SK-N-SH (cell line): ENCODE measurements at regions not wholly inside any gene's neighbourhood (a gene's known extent, or its start where the extent isn't known, plus 50 kb on each side); places are given as distances from the start of the nearest gene placed in this dataset.
"Not testable (repeated sequence)": the region's sequence is repeated elsewhere in the genome, so short reads cannot be mapped to it uniquely, and the experiment has no call there.

Source experiments
- CTCF ChIA-PET: fragments of 300-600, 350-600 bp; formaldehyde crosslinking; extraction: SDS; loops from one replicate; lab custom pipeline; 2021; lab: Yijun Ruan, JAX
- POLR2A ChIA-PET: fragments of 350-600 bp; sonication (Branson Sonifier 250); formaldehyde crosslinking; extraction: SDS; loops from one replicate; lab custom pipeline; 2020; ENCODE audit warnings: antibody characterized with exemption, inconsistent platforms; lab: Yijun Ruan, JAX
- DNase-seq: peaks from one replicate; pipeline ENCODE4 v3.0.0; 2012
- H2AFZ ChIP-seq: fragments of 200-600 bp; sonication (generic); 2 replicates; pipeline ENCODE4 v1.8.1; 2016; ENCODE audit warnings: antibody characterized with exemption, mild to moderate bottlenecking, low read depth
- H3F3A ChIP-seq: fragments of 200-600 bp; sonication (generic); replicated peaks from 2 replicates; pipeline ENCODE3; 2016; ENCODE audit warnings: antibody characterized with exemption, mild to moderate bottlenecking; ENCODE audit not compliant: insufficient read depth
- H3K27ac ChIP-seq, 2 experiments: fragments of 200-500 bp in 1 of 2; fragments of 200-600 bp in 1 of 2; sonication (Bioruptor generic) in 1 of 2; sonication (generic), shearing (Covaris generic) in 1 of 2; 2 replicates each; pipeline versions ENCODE4 v1.5.1 to v1.6.1; 2014 to 2016; ENCODE audit warnings: low read depth in 2 of 2, inconsistent platforms in 1 of 2, low read length in 1 of 2, mild to moderate bottlenecking in 1 of 2, mixed read lengths in 1 of 2
- H3K27me3 ChIP-seq: fragments of 200-600 bp; sonication (generic), shearing (Covaris generic); 2 replicates; pipeline ENCODE4 v1.6.1; 2016; ENCODE audit warnings: mixed run types; ENCODE audit not compliant: insufficient read depth
- H3K36me3 ChIP-seq, 2 experiments: fragments of 200-500 bp in 1 of 2; fragments of 200-600 bp in 1 of 2; sonication (Bioruptor generic) in 1 of 2; sonication (generic) in 1 of 2; replicated peaks in 1 of 2; 2 replicates each; pipeline versions ENCODE3 to v1.5.1; 2014 to 2016; ENCODE audit warnings: low read length in 1 of 2, mild to moderate bottlenecking in 1 of 2; ENCODE audit not compliant: insufficient read depth in 2 of 2, control insufficient read depth in 1 of 2
- H3K4me1 ChIP-seq, 2 experiments: fragments of 200-500 bp in 1 of 2; fragments of 200-600 bp in 1 of 2; sonication (Bioruptor generic) in 1 of 2; sonication (generic), shearing (Covaris generic) in 1 of 2; 2 replicates each; pipeline versions ENCODE4 v1.5.1 to v1.6.1; 2014 to 2016; ENCODE audit warnings: low read depth in 1 of 2, low read length in 1 of 2, mixed run types in 1 of 2; ENCODE audit not compliant: insufficient read depth in 2 of 2, control insufficient read depth in 1 of 2
- H3K4me2 ChIP-seq: fragments of 200-600 bp; sonication (generic), shearing (Covaris generic); 2 replicates; pipeline ENCODE4 v1.6.1; 2017; ENCODE audit warnings: mixed run types
- H3K4me3 ChIP-seq, 2 experiments: fragments of 200-500 bp in 1 of 2; fragments of 200-600 bp in 1 of 2; sonication (Bioruptor generic) in 1 of 2; sonication (generic), shearing (Covaris generic) in 1 of 2; 2 replicates each; pipeline versions ENCODE4 v1.5.1 to v1.8.1; 2014 to 2016; ENCODE audit warnings: low read depth in 2 of 2, inconsistent platforms in 1 of 2, low read length in 1 of 2, mild to moderate bottlenecking in 1 of 2, mixed read lengths in 1 of 2, moderate library complexity in 1 of 2
- H3K79me2 ChIP-seq: fragments of 200-600 bp; sonication (generic); 2 replicates; pipeline ENCODE4 v1.8.1; 2017; ENCODE audit warnings: mild to moderate bottlenecking; ENCODE audit not compliant: insufficient read depth
- H3K9ac ChIP-seq: fragments of 200-600 bp; sonication (generic); 2 replicates; pipeline ENCODE4 v1.6.1; 2017; ENCODE audit warnings: mixed run types
- H3K9me2 ChIP-seq: fragments of 200-600 bp; sonication (generic); 2 replicates; pipeline ENCODE4 v1.6.1; 2017; ENCODE audit warnings: mixed run types
- H3K9me3 ChIP-seq: fragments of 200-600 bp; sonication (generic); 2 replicates; pipeline ENCODE4 v1.6.1; 2017; ENCODE audit warnings: mixed run types, mild to moderate bottlenecking, moderate library complexity
- H4K20me1 ChIP-seq: fragments of 200-600 bp; sonication (generic); 2 replicates; pipeline ENCODE4 v1.6.1; 2017; ENCODE audit warnings: mild to moderate bottlenecking, mixed run types; ENCODE audit not compliant: insufficient read depth
- EP300 ChIP-seq, 2 experiments: IDR thresholded peaks; 2 replicates each; pipeline versions ENCODE4 v1.4.0 to v1.6.1; 2012; ENCODE audit warnings: borderline replicate concordance in 1 of 2, low read depth in 1 of 2, low read length in 1 of 2
- FOSL2 ChIP-seq: IDR thresholded peaks from 2 replicates; pipeline ENCODE4 v1.4.0; 2012; ENCODE audit warnings: low read depth, mild to moderate bottlenecking, moderate library complexity, borderline replicate concordance
- GABPA ChIP-seq: IDR thresholded peaks from 2 replicates; pipeline ENCODE4 v1.4.0; 2012; ENCODE audit warnings: low read depth, mild to moderate bottlenecking
- MAX ChIP-seq: IDR thresholded peaks from 2 replicates; pipeline ENCODE4 v1.4.0; 2012; ENCODE audit warnings: low read depth
- MXI1 ChIP-seq: IDR thresholded peaks from 2 replicates; pipeline ENCODE4 v1.6.1; 2012; ENCODE audit warnings: mild to moderate bottlenecking, low read depth, low read length, improper control_type of control experiment
- NFIC ChIP-seq: IDR thresholded peaks from 2 replicates; pipeline ENCODE4 v1.4.0; 2012; ENCODE audit warnings: borderline replicate concordance
- POLR2AphosphoS5 ChIP-seq: IDR thresholded peaks from 2 replicates; pipeline ENCODE4 v1.6.1; 2012; ENCODE audit warnings: low read depth, low read length
- RCOR1 ChIP-seq: fragments of 150-350 bp; IDR thresholded peaks from 2 replicates; pipeline ENCODE4 v1.6.1; 2017; ENCODE audit warnings: antibody characterized with exemption, low read length
- RFX5 ChIP-seq: IDR thresholded peaks from 2 replicates; pipeline ENCODE4 v1.6.1; 2012; ENCODE audit warnings: mild to moderate bottlenecking, improper control_type of control experiment, low read length
- RXRA ChIP-seq: IDR thresholded peaks from 2 replicates; pipeline ENCODE4 v1.4.0; 2012; ENCODE audit warnings: low read depth, mild to moderate bottlenecking, borderline replicate concordance
- YY1 ChIP-seq: IDR thresholded peaks from 2 replicates; pipeline ENCODE4 v1.4.0; 2012; ENCODE audit warnings: low read depth, mild to moderate bottlenecking
- WGBS: methylation state at CpG from one replicate; pipeline ENCODE4 v1.1.6; 2017; ENCODE audit warnings: low lambda C conversion rate; 5-methylcytosine and 5-hydroxymethylcytosine counted together
- TF ChIP-seq, protein P1 (sequence below): fragments of 200-600 bp; sonication (generic); IDR thresholded peaks from 2 replicates; pipeline ENCODE4 v1.6.1; 2017; ENCODE audit warnings: antibody characterized with exemption, mild to moderate bottlenecking, moderate library complexity
- TF ChIP-seq, protein P2 (sequence below): fragments of 150-350 bp; IDR thresholded peaks from 2 replicates; pipeline ENCODE4 v1.6.1; 2016; ENCODE audit warnings: mild to moderate bottlenecking, low read depth, low read length

DNA sequence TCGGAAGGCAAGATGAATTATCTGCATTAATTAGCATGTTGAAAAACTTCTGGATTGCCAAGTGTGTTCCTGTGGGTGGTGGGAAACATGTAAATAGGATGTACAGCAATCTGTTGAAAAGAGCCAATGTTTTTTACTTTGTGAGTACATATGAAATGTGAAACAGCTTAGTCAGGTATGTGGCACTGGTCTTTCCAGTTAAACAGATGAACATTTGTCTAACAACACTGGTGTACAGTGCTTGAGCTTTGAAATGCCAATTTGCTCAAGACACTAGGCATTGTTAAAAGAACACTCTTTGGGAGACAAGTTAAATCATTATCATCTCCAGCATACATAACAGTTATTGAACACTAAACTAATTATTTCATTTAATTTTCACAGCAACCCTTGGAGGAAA lies 107.3 kb upstream of the SLC24A2 start (continued):
- TF ChIP-seq, protein P1, sequence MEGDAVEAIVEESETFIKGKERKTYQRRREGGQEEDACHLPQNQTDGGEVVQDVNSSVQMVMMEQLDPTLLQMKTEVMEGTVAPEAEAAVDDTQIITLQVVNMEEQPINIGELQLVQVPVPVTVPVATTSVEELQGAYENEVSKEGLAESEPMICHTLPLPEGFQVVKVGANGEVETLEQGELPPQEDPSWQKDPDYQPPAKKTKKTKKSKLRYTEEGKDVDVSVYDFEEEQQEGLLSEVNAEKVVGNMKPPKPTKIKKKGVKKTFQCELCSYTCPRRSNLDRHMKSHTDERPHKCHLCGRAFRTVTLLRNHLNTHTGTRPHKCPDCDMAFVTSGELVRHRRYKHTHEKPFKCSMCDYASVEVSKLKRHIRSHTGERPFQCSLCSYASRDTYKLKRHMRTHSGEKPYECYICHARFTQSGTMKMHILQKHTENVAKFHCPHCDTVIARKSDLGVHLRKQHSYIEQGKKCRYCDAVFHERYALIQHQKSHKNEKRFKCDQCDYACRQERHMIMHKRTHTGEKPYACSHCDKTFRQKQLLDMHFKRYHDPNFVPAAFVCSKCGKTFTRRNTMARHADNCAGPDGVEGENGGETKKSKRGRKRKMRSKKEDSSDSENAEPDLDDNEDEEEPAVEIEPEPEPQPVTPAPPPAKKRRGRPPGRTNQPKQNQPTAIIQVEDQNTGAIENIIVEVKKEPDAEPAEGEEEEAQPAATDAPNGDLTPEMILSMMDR: no peak
- TF ChIP-seq MXI1 (no peak), YY1 (no peak)
- TF ChIP-seq, protein P2, sequence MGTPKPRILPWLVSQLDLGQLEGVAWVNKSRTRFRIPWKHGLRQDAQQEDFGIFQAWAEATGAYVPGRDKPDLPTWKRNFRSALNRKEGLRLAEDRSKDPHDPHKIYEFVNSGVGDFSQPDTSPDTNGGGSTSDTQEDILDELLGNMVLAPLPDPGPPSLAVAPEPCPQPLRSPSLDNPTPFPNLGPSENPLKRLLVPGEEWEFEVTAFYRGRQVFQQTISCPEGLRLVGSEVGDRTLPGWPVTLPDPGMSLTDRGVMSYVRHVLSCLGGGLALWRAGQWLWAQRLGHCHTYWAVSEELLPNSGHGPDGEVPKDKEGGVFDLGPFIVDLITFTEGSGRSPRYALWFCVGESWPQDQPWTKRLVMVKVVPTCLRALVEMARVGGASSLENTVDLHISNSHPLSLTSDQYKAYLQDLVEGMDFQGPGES: no peak

DNA sequence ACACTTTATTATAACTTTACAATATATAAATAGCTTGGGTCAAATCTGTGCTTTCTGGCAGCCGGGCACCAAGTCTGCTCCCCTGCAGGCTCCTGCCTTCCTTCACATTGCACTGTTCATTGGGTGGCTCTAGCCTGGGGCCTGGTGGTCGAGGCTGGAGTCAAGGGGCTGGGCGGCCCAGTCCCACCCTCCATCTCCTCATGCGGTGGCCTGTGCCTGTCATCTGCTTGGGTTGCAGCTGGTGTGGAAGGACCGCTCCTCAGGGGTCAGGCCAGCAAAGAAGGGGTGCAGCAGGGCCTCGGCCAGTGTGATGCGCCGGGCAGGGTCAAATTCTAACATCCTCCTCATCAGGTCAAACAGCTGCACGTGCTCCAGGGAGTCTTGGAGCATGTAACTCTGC lies 106.7 kb upstream of the SLC24A2 start:
- H3F3A ChIP-seq, H3K9me2 ChIP-seq, H3K4me3 ChIP-seq, H3K4me1 ChIP-seq, POLR2A ChIA-PET, H3K27me3 ChIP-seq, H3K9me3 ChIP-seq, H3K27ac ChIP-seq, H2AFZ ChIP-seq, H3K4me2 ChIP-seq, H3K36me3 ChIP-seq, H4K20me1 ChIP-seq, DNase-seq, H3K9ac ChIP-seq, H3K79me2 ChIP-seq: not testable (repeated sequence)
- CTCF ChIA-PET: interaction anchor here (0.6 to 1.2 kb wide), 2 partner anchors 18 to 1215 kb away, joined by 3 read pairs; no protein-coding TSS in a partner anchor
- 32% methylated on average over 4 of the region's 9 CpGs for WGBS

DNA sequence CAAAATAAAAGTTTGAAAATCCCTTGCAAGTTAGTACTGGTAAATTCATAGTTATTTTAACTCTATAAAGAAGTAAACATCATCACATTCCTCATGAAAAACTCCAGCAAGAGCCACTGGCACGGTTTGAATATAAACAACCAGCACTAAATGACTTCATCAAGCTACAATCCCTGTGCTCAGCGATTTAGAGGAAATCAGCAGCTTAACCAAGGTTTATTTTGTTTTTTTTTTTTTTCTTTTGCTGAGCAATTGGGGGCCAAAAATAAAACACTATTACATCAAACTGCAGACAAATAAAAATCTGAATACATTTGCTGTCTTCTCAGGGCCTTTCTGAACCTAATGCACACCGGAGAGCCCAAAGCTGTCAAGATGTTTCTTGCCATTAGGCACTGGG lies 106.2 kb upstream of the SLC24A2 start:
- no peak overlapping the region for H2AFZ ChIP-seq
- no peak overlapping the region for H3K27ac ChIP-seq
- H3K4me1 ChIP-seq: no peaks in the 10 kb centered on the region
- H3K9ac ChIP-seq: no peak overlapping the region
- H3F3A ChIP-seq: no peaks in the 10 kb centered on the region
- no peak for DNase-seq
- H3K36me3 ChIP-seq: no peaks in the 10 kb centered on the region
- no peak overlapping the region for H3K4me3 ChIP-seq
- H3K9me2 ChIP-seq: no peaks in the 10 kb centered on the region
- H3K4me2 ChIP-seq: no peak overlapping the region
- H3K9me3 ChIP-seq: no peaks in the 10 kb centered on the region
- CTCF ChIA-PET: interaction anchor here (0.6 kb wide), 1 partner anchor 19 kb away, joined by 3 read pairs; no protein-coding TSS in a partner anchor
- POLR2A ChIA-PET: no interaction called here
- H3K27me3 ChIP-seq: no peaks in the 10 kb centered on the region
- H3K79me2 ChIP-seq: no peaks in the 10 kb centered on the region
- no peaks in the 10 kb centered on the region for H4K20me1 ChIP-seq
- no peak for TF ChIP-seq EP300 (IDR thresholded peaks at IDR 0.05; ENCODE audit: borderline replicate concordance in 1 of 2, low read depth in 1 of 2, low read length in 1 of 2)
- 22% methylated on average over 3 of the region's 3 CpGs for WGBS

DNA sequence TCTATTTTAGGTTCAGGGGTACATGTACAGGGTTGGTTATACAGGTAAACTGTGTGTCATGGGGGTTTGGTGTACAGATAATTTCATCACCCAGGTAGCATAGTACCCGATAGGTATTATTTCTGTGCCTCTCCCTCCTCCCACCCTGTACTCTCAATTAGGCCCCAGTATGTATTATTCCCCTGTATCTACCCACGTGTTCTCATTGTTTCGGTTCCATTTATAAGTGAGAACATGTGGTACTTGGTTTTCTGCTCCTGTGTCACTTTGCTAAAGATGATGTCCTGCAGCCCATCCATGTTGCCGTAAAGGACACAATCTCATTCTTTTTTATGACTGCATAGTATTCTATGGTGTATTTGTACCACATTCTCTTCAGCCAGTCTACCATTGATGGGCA lies 96.8 kb upstream of the SLC24A2 start:
- H3K4me2 ChIP-seq: no peak overlapping the region
- POLR2A ChIA-PET: no interaction called here
- no peaks in the 10 kb centered on the region for H3K36me3 ChIP-seq
- no peak for DNase-seq
- H3K9me2 ChIP-seq: no peaks in the 10 kb centered on the region
- no peaks in the 10 kb centered on the region for H3K9me3 ChIP-seq
- no peaks in the 10 kb centered on the region for H3K4me1 ChIP-seq
- H3K9ac ChIP-seq: no peak overlapping the region
- H3K27me3 ChIP-seq: no peaks in the 10 kb centered on the region
- H4K20me1 ChIP-seq: no peaks in the 10 kb centered on the region
- no peak overlapping the region for H2AFZ ChIP-seq
- H3K4me3 ChIP-seq: no peak overlapping the region
- no peak overlapping the region for H3K27ac ChIP-seq
- CTCF ChIA-PET: no interaction called here
- H3K79me2 ChIP-seq: no peaks in the 10 kb centered on the region
- no peaks in the 10 kb centered on the region for H3F3A ChIP-seq
- 45% methylated on average over 4 of the region's 4 CpGs for WGBS
- no peak for TF ChIP-seq RCOR1
- no peak for TF ChIP-seq RXRA
- TF ChIP-seq GABPA: no peak
- TF ChIP-seq NFIC: no peak
- TF ChIP-seq FOSL2: no peak
- TF ChIP-seq POLR2AphosphoS5: no peak
- TF ChIP-seq, protein P1: no peak
- no peak for TF ChIP-seq MAX
- TF ChIP-seq RFX5: no peak
